H1 (cell line): ENCODE measurements at regions not wholly inside any gene's neighbourhood (a gene's known extent, or its start where the extent isn't known, plus 50 kb on each side); places are given as distances from the start of the nearest gene placed in this dataset.

ENCODE experiments used
- CTCF ChIA-PET: fragments of 300-600 bp; sonication (Branson Sonifier 250); formaldehyde crosslinking; loops from one replicate; lab custom pipeline; 2021; ENCODE audit not compliant: partially characterized antibody; lab: Charles Lee
- POLR2A ChIA-PET: fragments of 300-600 bp; sonication (Branson Sonifier 250); formaldehyde crosslinking; loops from one replicate; lab custom pipeline; 2021; ENCODE audit warnings: inconsistent platforms; ENCODE audit not compliant: partially characterized antibody; lab: Charles Lee
- DNase-seq, 2 experiments: peaks; one replicate each; pipeline versions ENCODE4 v3.0.0 to v3.0.0-alpha.2; 2010 to 2022; ENCODE audit warnings: low spot score in 2 of 2, low read depth in 1 of 2, mixed read lengths in 1 of 2
- FAIRE-seq: peaks from 2 replicates; lab custom pipeline; 2011; peaks lifted over from hg19 to GRCh38; lab: Jason Lieb, UNC
- H2AFZ ChIP-seq: 2 replicates; pipeline ENCODE4 v1.8.1; 2012; ENCODE audit warnings: low read length, inconsistent platforms
- H2AK5ac ChIP-seq: 2 replicates; pipeline ENCODE4 v1.6.1; 2013; ENCODE audit warnings: low read depth, low read length
- H2BK120ac ChIP-seq: replicated peaks from 2 replicates; pipeline ENCODE3; 2013; ENCODE audit warnings: low read depth, low read length, inconsistent platforms
- H2BK12ac ChIP-seq: 2 replicates; pipeline ENCODE4 v1.6.1; 2013; ENCODE audit warnings: low read depth, low read length
- H2BK15ac ChIP-seq: 2 replicates; pipeline ENCODE4 v1.6.1; 2013; ENCODE audit warnings: low read length
- H2BK20ac ChIP-seq: 2 replicates; pipeline ENCODE4 v1.6.1; 2013; ENCODE audit warnings: low read length
- H2BK5ac ChIP-seq: 2 replicates; pipeline ENCODE4 v1.6.1; 2013; ENCODE audit warnings: low read depth, low read length
- H3K14ac ChIP-seq: 2 replicates; pipeline ENCODE4 v1.6.1; 2013; ENCODE audit warnings: inconsistent platforms; ENCODE audit not compliant: insufficient read length
- H3K18ac ChIP-seq: 2 replicates; pipeline ENCODE4 v1.6.1; 2013; ENCODE audit warnings: low read length; ENCODE audit errors: extremely low read depth
- H3K23ac ChIP-seq: 2 replicates; pipeline ENCODE4 v1.6.1; 2013; ENCODE audit warnings: inconsistent platforms; ENCODE audit not compliant: insufficient read length
- H3K23me2 ChIP-seq: 2 replicates; pipeline ENCODE4 v1.6.1; 2013; ENCODE audit warnings: low read depth, low read length
- H3K27ac ChIP-seq: 2 replicates; pipeline ENCODE4 v1.6.1; 2011; ENCODE audit warnings: low read depth, low read length, inconsistent platforms
- H3K27me3 ChIP-seq, 4 experiments: replicated peaks in 1 of 4; 1 replicate in 1 of 4; 2 replicates in 3 of 4; pipeline versions ENCODE4 v1.6.1 to v1.8.1; 2011 to 2013; ENCODE audit warnings: low read length in 3 of 4, mild to moderate bottlenecking in 3 of 4, inconsistent platforms in 2 of 4, mixed read lengths in 2 of 4, moderate library complexity in 1 of 4; ENCODE audit not compliant: control insufficient read depth in 3 of 4, insufficient read depth in 3 of 4; ENCODE audit errors: extremely low read depth in 1 of 4
- H3K36me3 ChIP-seq, 4 experiments: 2 replicates each; pipeline versions ENCODE4 v1.6.1 to v1.8.1; 2011 to 2013; ENCODE audit warnings: mild to moderate bottlenecking in 4 of 4, low read length in 3 of 4, moderate library complexity in 2 of 4, control low read depth in 1 of 4, inconsistent platforms in 1 of 4; ENCODE audit not compliant: insufficient read depth in 4 of 4, control insufficient read depth in 2 of 4
- H3K4ac ChIP-seq: replicated peaks from 2 replicates; pipeline ENCODE3; 2013; ENCODE audit warnings: low read length, low read depth, mixed read lengths, inconsistent platforms; ENCODE audit not compliant: insufficient read length
- H3K4me1 ChIP-seq, 4 experiments: replicated peaks in 1 of 4; 1 replicate in 1 of 4; 2 replicates in 3 of 4; pipeline versions ENCODE4 v1.6.1 to v1.8.1; 2011 to 2013; ENCODE audit warnings: low read length in 3 of 4, inconsistent platforms in 2 of 4, mixed read lengths in 1 of 4; ENCODE audit not compliant: insufficient read depth in 4 of 4, control insufficient read depth in 3 of 4
- H3K4me2 ChIP-seq, 2 experiments: 2 replicates each; pipeline versions ENCODE4 v1.6.1 to v1.8.1; 2011 to 2013; ENCODE audit warnings: low read depth in 2 of 2, low read length in 2 of 2, control low read depth in 1 of 2, inconsistent platforms in 1 of 2, mild to moderate bottlenecking in 1 of 2; ENCODE audit not compliant: insufficient read depth in 1 of 2
- H3K4me3 ChIP-seq, 4 experiments: fragments of 200-600, 300-600 bp in 1 of 4; sonication (generic), shearing (Covaris generic), sonication (Bioruptor Twin) in 1 of 4; 2 replicates each; pipeline versions ENCODE4 v1.5.1 to v1.8.1; 2011 to 2016; ENCODE audit warnings: low read length in 4 of 4, low read depth in 3 of 4, control low read depth in 2 of 4, inconsistent platforms in 2 of 4, mild to moderate bottlenecking in 2 of 4, mixed read lengths in 1 of 4, moderate library complexity in 1 of 4; ENCODE audit not compliant: insufficient read depth in 2 of 4; ENCODE audit errors: extremely low read depth in 1 of 4
- H3K56ac ChIP-seq: replicated peaks from 2 replicates; pipeline ENCODE3; 2013; ENCODE audit warnings: low read depth, mild to moderate bottlenecking, mixed read lengths, low read length, inconsistent platforms; ENCODE audit not compliant: insufficient read length
- H3K79me1 ChIP-seq: 2 replicates; pipeline ENCODE4 v1.6.1; 2013; ENCODE audit warnings: low read depth, low read length, control low read depth
- H3K79me2 ChIP-seq, 2 experiments: 2 replicates each; pipeline versions ENCODE4 v1.6.1 to v1.8.1; 2012 to 2013; ENCODE audit warnings: low read length in 2 of 2, mild to moderate bottlenecking in 2 of 2, inconsistent platforms in 1 of 2; ENCODE audit not compliant: insufficient read depth in 2 of 2, control insufficient read depth in 1 of 2
- H3K9ac ChIP-seq, 4 experiments: replicated peaks in 1 of 4; 1 replicate in 1 of 4; 2 replicates in 3 of 4; pipeline versions ENCODE4 v1.6.1 to v1.8.1; 2011 to 2013; ENCODE audit warnings: low read depth in 3 of 4, low read length in 3 of 4, control low read depth in 2 of 4, mild to moderate bottlenecking in 2 of 4, moderate library complexity in 2 of 4, inconsistent platforms in 1 of 4; ENCODE audit errors: extremely low read depth in 1 of 4
- H3K9me3 ChIP-seq, 2 experiments: 2 replicates each; pipeline versions ENCODE4 v1.6.1 to v1.8.1; 2012 to 2013; ENCODE audit warnings: mild to moderate bottlenecking in 2 of 2, moderate library complexity in 2 of 2, control low read depth in 1 of 2, inconsistent platforms in 1 of 2, low read depth in 1 of 2, low read length in 1 of 2, mixed read lengths in 1 of 2; ENCODE audit not compliant: insufficient read depth in 2 of 2
- H4K20me1 ChIP-seq, 2 experiments: replicated peaks in 1 of 2; 2 replicates each; pipeline versions ENCODE3 to v1.8.1; 2011 to 2013; ENCODE audit warnings: inconsistent platforms in 2 of 2, low read length in 2 of 2, mild to moderate bottlenecking in 1 of 2; ENCODE audit not compliant: insufficient read depth in 2 of 2, control insufficient read depth in 1 of 2
- H4K5ac ChIP-seq: 2 replicates; pipeline ENCODE4 v1.6.1; 2013; ENCODE audit warnings: low read length, low read depth, mixed read lengths, inconsistent platforms; ENCODE audit not compliant: insufficient read length
- H4K8ac ChIP-seq: 2 replicates; pipeline ENCODE4 v1.8.0; 2013; ENCODE audit warnings: mild to moderate bottlenecking, moderate library complexity, low read length, inconsistent platforms; ENCODE audit not compliant: insufficient read depth; ENCODE audit errors: extremely low read depth
- H4K91ac ChIP-seq: replicated peaks from 2 replicates; pipeline ENCODE3; 2013; ENCODE audit warnings: low read length, mixed read lengths, inconsistent platforms; ENCODE audit not compliant: insufficient read length
- BCL11A ChIP-seq, 2 experiments: IDR thresholded peaks; one replicate each; pipeline ENCODE4 v1.6.1; 2011; ENCODE audit warnings: low read depth in 2 of 2, low read length in 2 of 2, mild to moderate bottlenecking in 2 of 2
- CHD1 ChIP-seq: IDR thresholded peaks from 2 replicates; pipeline ENCODE4 v1.6.1; 2012; ENCODE audit warnings: low read depth, low read length, improper control_type of control experiment
- CTBP2 ChIP-seq: IDR thresholded peaks from 2 replicates; pipeline ENCODE4 v1.7.0; 2011; ENCODE audit warnings: borderline replicate concordance, mild to moderate bottlenecking, moderate library complexity, mixed read lengths, low read length; ENCODE audit not compliant: insufficient read depth, insufficient read length
- EGR1 ChIP-seq: IDR thresholded peaks from 2 replicates; pipeline ENCODE4 v1.6.1; 2011; ENCODE audit warnings: low read depth, low read length, borderline replicate concordance
- RAD21 ChIP-seq, 2 experiments: IDR thresholded peaks in 1 of 2; conservative IDR thresholded peaks in 1 of 2; 2 replicates each; pipeline ENCODE4 v1.6.1; 2011; ENCODE audit warnings: low read depth in 2 of 2, low read length in 2 of 2, improper control_type of control experiment in 1 of 2, inconsistent platforms in 1 of 2, mild to moderate bottlenecking in 1 of 2, moderate library complexity in 1 of 2
- RBBP5 ChIP-seq: IDR thresholded peaks from 2 replicates; pipeline ENCODE4 v1.7.1; 2012; ENCODE audit warnings: low read depth, mild to moderate bottlenecking, inconsistent platforms, low read length, moderate library complexity, borderline replicate concordance
- SAP30 ChIP-seq: fragments of 300-600 bp; sonication (generic); IDR thresholded peaks from 2 replicates; pipeline ENCODE4 v1.7.1; 2012; ENCODE audit warnings: low read length, moderate library complexity, mild to moderate bottlenecking, inconsistent platforms; ENCODE audit not compliant: insufficient read depth, insufficient replicate concordance
- SIN3A ChIP-seq, 2 experiments: IDR thresholded peaks in 1 of 2; conservative IDR thresholded peaks in 1 of 2; 2 replicates each; pipeline ENCODE4 v1.6.1; 2011 to 2012; ENCODE audit warnings: low read length in 2 of 2, improper control_type of control experiment in 1 of 2, low read depth in 1 of 2, mild to moderate bottlenecking in 1 of 2
- SIX5 ChIP-seq: IDR thresholded peaks from 2 replicates; pipeline ENCODE4 v1.6.1; 2011; ENCODE audit warnings: mild to moderate bottlenecking, low read depth, low read length
- SRF ChIP-seq: IDR thresholded peaks from 2 replicates; pipeline ENCODE4 v1.6.1; 2011; ENCODE audit warnings: mild to moderate bottlenecking, low read depth, low read length, moderate library complexity
- TBP ChIP-seq: IDR thresholded peaks from 2 replicates; pipeline ENCODE4 v1.6.1; 2011; ENCODE audit warnings: low read depth, low read length, improper control_type of control experiment
- WGBS, 2 experiments: shearing (Covaris generic) in 1 of 2; methylation state at CpG; one replicate each; pipeline versions ENCODE4 v1.1.6 to v1.1.7; 2013 to 2015; ENCODE audit warnings: low lambda C conversion rate in 2 of 2, mixed read lengths in 2 of 2, inconsistent platforms in 1 of 2, low coverage in 1 of 2, missing lambda C conversion rate in 1 of 2; ENCODE audit not compliant: insufficient replicate concordance in 2 of 2, insufficient coverage in 1 of 2, insufficient read length in 1 of 2; ENCODE audit errors: extremely low coverage in 1 of 2, missing lambda C conversion rate in 1 of 2; 5-methylcytosine and 5-hydroxymethylcytosine counted together

DNA sequence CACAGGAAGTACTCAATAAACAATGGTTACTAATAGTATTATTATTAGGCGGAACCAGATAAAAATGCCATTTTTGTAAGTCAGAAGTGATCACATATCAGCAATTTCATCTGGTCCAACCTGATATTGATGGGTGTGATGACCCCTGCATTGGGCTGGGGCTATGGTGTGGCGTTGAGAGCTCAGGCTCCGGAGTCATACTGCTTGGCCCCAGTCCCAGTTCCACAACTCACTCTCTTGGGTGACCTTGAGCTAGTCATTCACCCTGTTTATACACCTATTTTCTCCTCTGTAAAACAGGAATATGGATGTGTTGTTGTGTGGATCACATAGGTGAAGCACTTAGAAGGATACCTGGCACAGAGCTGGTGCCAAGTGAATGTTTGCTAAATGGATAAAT lies 229.4 kb upstream of the POU3F1 start:
- DNase-seq = no peak
- H3K9me3 ChIP-seq = peaks cover 11 to 21% of the 10 kb centered on the region in 2 experiments; a peak in 3 of 4 replicates
- no peak overlapping the region for H3K4me2 ChIP-seq
- peak overlapping the region; percentile 4 for H3K4ac ChIP-seq
- H3K36me3 ChIP-seq = no peaks in the 10 kb centered on the region
- no peak overlapping the region for H4K8ac ChIP-seq
- H4K5ac ChIP-seq = no peak overlapping the region
- H2BK12ac ChIP-seq = no peak overlapping the region
- no peak overlapping the region for H2BK20ac ChIP-seq
- no peak overlapping the region for H3K14ac ChIP-seq
- H2BK120ac ChIP-seq = no peak overlapping the region
- peaks cover 10 to 18% (median 13%) of the 10 kb centered on the region in 4 experiments for H3K4me1 ChIP-seq
- no peak overlapping the region for H4K91ac ChIP-seq
- no peaks in the 10 kb centered on the region for H3K27me3 ChIP-seq
- no peaks in the 10 kb centered on the region for H4K20me1 ChIP-seq
- H3K56ac ChIP-seq = no peak overlapping the region
- H2BK5ac ChIP-seq = no peak overlapping the region
- ChIA-PET POLR2A (no interaction called here), CTCF (interaction anchor here (1.3 kb wide), 1 partner anchor 227 kb away, joined by 4 read pairs; no protein-coding TSS in a partner anchor)
- 97% methylated on average over 3 of the region's 3 CpGs; no CpG with 5 or more reads in 1 of the 2 experiments for WGBS, 2 experiments
- H3K79me1 ChIP-seq = no peaks in the 10 kb centered on the region
- H3K9ac ChIP-seq = no peak overlapping the region
- no peak overlapping the region for H3K4me3 ChIP-seq
- H3K27ac ChIP-seq = no peak overlapping the region
- H3K23ac ChIP-seq = no peak overlapping the region
- no peaks in the 10 kb centered on the region for H3K23me2 ChIP-seq
- H3K18ac ChIP-seq = no peak overlapping the region
- H2BK15ac ChIP-seq = peak overlapping the region; percentile 50; the same call in 1 of the 2 replicates
- no peak overlapping the region for H2AFZ ChIP-seq
- FAIRE-seq = no peak
- no peak overlapping the region for H2AK5ac ChIP-seq
- H3K79me2 ChIP-seq = no peaks in the 10 kb centered on the region
- TF ChIP-seq EGR1 = no peak
- TF ChIP-seq RAD21 (IDR thresholded peaks at IDR 0.05 in 1 of 2, conservative IDR thresholded peaks at IDR 0.05 in 1 of 2; ENCODE audit: low read depth in 2 of 2, low read length in 2 of 2) = no peak
- TF ChIP-seq SAP30 = no peak
- no peak for TF ChIP-seq BCL11A (IDR thresholded peaks at IDR 0.05; ENCODE audit: low read depth in 2 of 2, low read length in 2 of 2)
- TF ChIP-seq CHD1 = no peak
- no peak for TF ChIP-seq SRF
- TF ChIP-seq TBP = no peak
- no peak for TF ChIP-seq RBBP5
- no peak for TF ChIP-seq CTBP2
- TF ChIP-seq SIN3A (conservative IDR thresholded peaks at IDR 0.05 in 1 of 2, IDR thresholded peaks at IDR 0.05 in 1 of 2; ENCODE audit: low read depth in 1 of 2, low read length in 2 of 2) = no peak
- no peak for TF ChIP-seq SIX5
